Activated CD8-positive, alpha-beta memory T cell treated with anti-CD3 and anti-CD28 coated beads, Interleukin-2, amount 50 U/mL, for 1 hour (primary cell): ENCODE measurements at regions not wholly inside any gene's neighbourhood (a gene's known extent, or its start where the extent isn't known, plus 50 kb on each side); places are given as distances from the start of the nearest gene placed in this dataset.

Experiments
- DNase-seq: peaks from one replicate; pipeline ENCODE4 v3.0.0-alpha.2; 2020; ENCODE audit errors: extremely low read depth

GRCh38 chr2:204321910-204322751, 223.1 kb upstream of the PARD3B start:
- DNase-seq, result no peak

DNA sequence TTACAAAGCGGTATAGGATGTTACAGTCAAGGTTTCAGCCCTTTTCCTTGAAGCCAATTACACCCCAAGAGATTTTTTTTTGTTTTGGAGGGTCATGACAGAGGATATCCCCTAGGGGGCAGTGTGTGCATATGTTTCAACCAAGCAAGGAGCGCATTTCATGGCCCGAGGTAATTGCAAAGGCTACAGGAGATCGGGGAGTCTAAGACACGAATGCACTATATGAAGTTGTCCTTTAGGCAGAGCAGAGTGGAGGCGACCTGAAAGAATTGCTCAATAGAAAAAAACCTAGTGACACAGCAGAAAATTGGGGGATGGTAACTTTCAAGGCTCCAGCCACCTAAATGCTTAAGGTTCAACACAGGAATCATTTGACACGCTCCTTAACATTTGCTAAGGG, 219.8 kb upstream of the PARD3B start:
- peak; percentile 14 for DNase-seq

- no peak for DNase-seq
Observed at GRCh38 chr2:204328373-204328772, 216.9 kb upstream of the PARD3B start.

DNA sequence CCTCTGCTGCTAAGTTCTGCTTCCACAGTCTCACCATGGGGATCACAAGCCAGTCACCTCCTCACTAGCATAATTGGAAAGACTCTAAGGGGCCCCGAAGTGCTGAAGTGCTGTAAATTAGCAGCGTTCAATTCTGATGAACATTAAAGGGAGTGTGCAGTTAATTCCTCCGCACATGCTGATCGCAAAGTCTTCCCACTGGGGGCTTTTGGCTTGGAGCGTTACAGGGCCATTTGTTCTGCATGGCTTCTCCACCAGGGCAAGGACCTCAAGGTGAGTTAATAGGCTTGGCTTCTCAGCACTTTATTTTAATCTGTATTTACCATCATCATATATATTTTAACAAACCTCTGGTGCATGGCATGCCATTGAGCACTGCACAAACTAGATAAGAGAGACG, 216.3 kb upstream of the PARD3B start:
- no peak for DNase-seq

DNA sequence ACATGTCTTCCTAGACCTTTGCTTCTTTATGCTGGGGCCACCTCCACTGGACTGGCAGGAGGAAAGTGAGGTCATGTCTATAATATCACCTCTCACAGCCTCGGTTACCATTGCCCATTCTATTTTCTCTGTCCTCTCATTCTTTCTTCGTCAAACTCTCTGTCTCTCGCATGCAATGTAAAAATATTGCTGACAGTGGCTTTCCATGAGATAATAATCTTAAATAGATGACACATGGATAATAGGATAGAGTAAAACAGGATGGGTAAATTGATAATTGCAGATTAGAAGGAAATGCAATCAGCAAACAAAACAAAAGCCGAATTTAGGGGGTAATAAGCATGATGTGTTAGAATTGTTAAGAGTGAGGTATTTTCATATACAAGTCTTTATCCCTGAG, 215.7 kb upstream of the PARD3B start:
- no peak for DNase-seq

GRCh38 chr2:204331180-204331579, 214.1 kb upstream of the PARD3B start:
- DNase-seq, result no peak

DNA sequence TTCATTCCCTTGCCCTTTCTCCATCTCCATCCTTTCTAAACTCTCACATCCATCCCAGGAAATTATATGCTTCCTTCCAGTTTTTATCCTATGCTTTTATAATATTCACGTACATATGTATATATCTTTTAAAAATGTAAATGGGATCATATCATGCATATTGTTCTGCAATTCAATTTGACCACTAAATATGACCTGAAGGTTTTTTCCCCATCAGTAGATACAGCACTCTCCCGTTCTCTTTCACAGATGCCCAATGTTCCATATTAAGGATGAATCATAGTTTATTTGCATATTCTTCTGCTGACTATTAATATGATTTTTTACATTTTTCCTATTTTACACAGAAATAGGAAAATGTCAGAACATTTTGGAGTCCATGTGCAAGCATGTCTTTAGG, 213.3 kb upstream of the PARD3B start:
- DNase-seq, result no peak

DNA sequence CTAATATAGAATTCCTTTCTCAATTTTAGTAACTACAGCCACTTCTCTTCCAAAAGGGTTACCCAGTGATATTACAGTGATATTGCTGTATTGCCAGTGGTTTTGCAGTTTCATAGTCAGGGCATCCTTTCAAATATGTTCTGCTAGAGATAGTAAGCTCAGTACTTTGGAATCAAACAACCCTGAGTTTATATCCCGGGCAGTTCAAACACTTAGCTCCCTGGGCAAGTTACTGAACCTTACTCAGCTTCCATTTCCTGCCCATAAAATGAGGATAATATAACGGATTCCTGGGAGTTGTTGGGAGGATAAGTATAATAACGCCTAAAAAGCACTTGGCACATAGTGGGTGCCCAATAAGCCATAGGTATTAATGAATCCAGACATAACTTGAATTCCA, 212.6 kb upstream of the PARD3B start:
- DNase-seq, result no peak

GRCh38 chr2:204333861-204334260, 211.4 kb upstream of the PARD3B start:
- no peak for DNase-seq

DNA sequence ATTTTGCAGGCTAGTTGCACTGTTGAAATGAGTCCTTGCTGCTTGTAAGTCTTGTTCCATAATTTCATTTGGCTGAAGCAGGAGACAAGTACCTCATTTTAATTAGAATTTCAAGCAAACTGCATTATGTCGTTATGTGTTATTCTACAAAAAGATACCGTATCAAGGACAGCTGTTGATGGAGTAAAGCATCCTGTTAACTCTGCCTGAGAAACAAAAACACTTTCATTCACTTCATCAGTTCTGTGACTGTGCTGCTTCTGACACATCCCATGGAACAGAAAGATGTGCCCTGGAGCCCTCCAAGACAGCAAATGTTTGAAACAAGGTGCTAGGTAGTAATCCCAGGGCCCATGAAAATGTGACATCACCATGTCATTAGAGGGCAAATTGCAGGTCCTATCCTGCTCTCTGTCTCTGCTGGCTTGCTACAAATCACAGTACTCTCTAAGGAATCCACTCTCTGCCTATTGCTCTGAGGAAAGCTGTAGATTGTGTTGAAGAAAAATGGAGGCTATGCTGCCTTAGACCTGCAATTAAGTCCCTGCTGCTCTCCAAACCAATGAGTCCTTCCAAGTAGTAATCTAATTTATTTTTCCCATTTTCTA, 209.7 kb upstream of the PARD3B start:
- no peak for DNase-seq

DNA sequence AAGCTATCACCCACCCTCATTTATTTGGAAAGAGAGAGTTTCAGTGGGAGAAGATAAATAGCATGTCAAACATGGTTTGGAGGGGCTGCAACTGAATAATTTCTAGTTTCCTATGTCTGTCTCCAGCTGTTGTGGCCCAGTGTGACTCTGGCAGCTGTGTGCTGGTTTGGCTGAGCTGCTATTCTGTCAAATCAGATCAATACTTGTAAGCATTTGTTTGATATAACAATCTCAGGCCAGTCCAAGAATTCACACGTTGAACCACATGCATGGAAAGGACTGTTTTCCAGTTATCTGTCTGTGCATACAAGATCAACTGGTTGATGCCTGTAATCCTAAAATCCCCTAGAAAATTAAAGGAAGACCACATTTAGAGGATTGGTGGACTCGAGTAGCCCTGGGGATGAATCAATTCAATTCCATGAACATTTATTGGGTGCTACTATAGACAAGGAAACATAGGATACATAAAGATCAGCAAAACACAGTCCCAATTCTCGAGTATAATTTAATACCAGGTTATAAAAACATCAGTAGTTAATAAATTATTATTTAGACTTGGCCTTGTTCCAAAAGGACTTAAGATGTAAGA, 209.0 kb upstream of the PARD3B start:
- DNase-seq, result no peak

DNA sequence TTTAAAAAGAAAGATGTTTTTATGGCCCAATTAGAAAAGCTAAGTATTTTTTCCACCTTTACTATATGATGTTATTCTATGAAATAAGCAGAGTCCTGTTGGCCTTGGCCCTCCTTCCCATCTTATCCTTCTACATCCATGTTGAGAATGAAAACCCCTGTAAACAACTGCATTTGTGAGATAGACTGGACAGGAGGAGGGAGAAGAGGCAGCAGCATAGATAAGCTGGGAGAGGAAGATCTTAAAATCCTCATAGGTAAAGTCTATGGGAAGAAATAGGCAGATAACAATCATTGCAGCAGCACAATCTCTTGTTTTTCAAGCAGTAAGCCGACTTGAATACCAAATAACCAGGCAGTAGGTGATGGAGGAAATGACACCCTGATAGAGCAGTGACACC, 207.6 kb upstream of the PARD3B start:
- DNase-seq, result no peak

- no peak for DNase-seq
Observed at GRCh38 chr2:204339212-204339715, 206.0 kb upstream of the PARD3B start.

GRCh38 chr2:204340511-204340910, 204.8 kb upstream of the PARD3B start:
- DNase-seq, result no peak

GRCh38 chr2:204341887-204342276, 203.4 kb upstream of the PARD3B start:
- no peak for DNase-seq

DNA sequence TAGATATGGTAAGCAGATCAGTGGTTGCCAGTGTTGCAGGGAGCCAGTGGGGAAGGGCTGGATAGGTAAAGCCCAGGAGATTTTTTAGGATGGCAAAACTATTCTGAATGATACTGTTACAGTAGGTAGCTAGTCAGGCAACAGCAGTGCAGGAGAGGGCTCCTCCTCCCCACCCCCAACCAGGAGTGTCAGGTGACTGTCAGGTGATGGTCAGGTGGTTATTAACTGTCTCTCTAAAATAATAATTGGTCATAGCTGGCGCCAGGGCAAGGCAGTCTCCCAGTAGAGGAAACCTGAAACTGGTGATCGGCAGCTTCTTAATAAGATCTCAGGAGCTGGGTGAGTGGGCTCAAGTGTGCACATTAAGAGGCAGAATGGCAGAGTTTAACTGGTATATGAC, 201.6 kb upstream of the PARD3B start:
- DNase-seq, result no peak

- no peak for DNase-seq
Observed at GRCh38 chr2:204344119-204344518, 201.2 kb upstream of the PARD3B start.

GRCh38 chr2:204346906-204347305, 198.4 kb upstream of the PARD3B start:
- DNase-seq, result no peak

DNA sequence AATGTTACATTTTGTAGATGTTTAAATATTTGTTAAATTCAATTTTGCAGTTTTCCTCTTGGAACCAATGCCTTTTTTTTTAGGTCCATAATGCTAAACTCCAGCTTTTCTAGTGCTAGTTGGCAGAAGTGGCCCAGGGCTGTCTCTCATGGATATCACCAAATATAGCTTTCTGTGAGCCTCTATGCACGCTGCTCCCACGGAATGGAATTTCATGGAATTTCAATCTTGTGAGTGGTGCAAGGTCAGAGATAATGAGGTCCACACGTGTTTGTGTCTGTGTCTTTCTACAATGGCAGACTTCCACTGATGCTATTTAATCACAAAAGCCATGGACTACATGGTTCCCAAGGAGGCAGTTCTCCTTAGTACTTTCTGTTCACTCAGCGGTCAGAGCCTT, 191.5 kb upstream of the PARD3B start:
- DNase-seq, result no peak

DNA sequence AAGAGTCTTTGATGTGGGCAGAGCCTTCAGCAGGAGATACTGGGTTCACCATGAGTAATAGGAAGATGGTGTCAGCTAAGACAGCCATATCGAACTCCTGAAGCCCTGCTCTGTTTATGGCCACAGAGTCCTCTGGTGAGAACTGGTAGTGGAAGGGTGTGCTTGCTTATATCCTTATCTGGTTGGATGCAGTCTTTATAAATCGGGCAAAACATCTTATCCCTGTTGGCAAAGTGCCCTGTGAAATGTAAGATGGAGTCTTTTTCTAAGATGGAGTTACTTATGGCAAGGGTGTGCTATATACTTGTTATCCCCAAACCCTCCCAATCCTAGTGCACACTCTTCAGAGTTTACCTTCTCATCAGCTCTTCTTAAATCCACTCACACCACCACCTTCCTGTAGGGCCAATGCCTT, 190.8 kb upstream of the PARD3B start:
- DNase-seq, result no peak

DNA sequence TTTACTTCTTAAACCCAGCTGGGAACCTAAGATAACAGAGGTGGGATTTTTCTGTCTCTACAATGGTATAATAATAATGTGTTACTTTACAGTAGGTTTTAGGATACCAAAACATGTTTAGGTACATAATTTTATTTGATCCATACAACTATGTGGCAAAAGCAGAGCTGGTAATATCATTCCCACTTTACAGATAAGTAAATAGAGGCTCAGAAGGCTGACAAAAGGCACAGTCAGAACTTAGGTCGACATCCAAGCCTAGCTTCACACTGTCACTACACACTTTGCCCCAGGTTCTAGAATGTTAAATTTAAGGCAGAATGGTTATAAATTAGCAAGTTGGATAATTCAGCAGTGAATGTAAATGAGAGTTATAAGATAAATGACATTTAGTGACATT, 189.6 kb upstream of the PARD3B start:
- DNase-seq, result no peak

DNA sequence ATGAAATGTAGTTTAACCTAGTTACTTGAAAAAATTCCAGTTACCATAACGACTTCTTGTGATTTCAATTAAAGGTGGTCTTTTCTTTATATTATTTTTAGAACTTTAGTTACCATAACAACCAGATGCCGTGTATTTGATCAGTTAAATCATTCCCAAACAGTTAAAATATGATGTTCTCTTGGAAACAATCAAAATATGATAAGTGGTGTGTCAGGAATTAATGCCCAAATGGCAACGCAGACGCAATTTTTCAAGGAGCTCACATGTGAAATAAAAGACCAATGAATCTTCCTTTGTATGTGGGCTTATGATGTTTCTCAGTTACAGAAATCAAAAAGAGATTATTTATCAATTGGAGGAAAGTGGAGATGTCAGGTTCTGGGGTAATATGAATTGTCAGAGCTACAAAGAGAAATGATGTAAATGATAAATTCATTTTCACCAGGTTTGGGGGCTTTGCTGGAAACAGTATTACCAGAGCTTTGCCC, 189.1 kb upstream of the PARD3B start:
- no peak for DNase-seq

DNA sequence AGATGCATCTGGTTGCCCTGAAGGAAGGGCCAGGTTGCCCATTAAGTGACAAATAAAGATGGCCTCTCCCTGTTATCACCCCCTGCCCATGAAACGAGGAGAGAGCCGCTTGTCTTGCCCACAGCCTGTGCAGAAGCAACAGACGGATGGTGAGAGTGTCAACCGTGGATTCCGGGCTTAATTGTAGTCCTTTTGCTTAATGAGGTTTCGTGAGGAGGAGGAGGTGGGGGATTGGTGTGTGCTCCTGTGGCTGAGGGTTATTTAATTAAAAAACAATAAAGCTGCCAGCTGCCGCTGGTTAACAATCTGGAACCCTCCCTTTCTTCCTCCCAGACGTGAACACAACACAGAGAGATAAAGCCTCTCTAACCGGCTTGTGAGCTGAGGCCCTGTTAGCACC, 188.0 kb upstream of the PARD3B start:
- no peak for DNase-seq
